Endothelial cell of umbilical vein (primary cell): ENCODE measurements at regions not wholly inside any gene's neighbourhood (a gene's known extent, or its start where the extent isn't known, plus 50 kb on each side); places are given as distances from the start of the nearest gene placed in this dataset.

Experiments
- BruUV-seq: library from RNA; stranded (reverse); fragments of 400-500 nt; replicated peaks from 2 replicates; lab custom pipeline; 2021; lab: Mats Ljungman, UMichigan
- CTCF ChIA-PET: fragments of 300-600, 350-600 bp; sonication (Branson Sonifier 250); formaldehyde crosslinking; loops from one replicate; lab custom pipeline; 2021; ENCODE audit warnings: antibody characterized with exemption, inconsistent platforms; lab: Charles Lee
- POLR2A ChIA-PET: fragments of 300-600, 350-600 bp; sonication (Branson Sonifier 250); formaldehyde crosslinking; loops from one replicate; lab custom pipeline; 2021; ENCODE audit warnings: antibody characterized with exemption, inconsistent platforms; lab: Charles Lee
- DNase-seq: peaks from one replicate; pipeline ENCODE4 v3.0.0-alpha.2; 2011; ENCODE audit warnings: low read depth, low spot score
- FAIRE-seq: peaks from 2 replicates; lab custom pipeline; 2011; peaks lifted over from hg19 to GRCh38; lab: Jason Lieb, UNC
- H2AFZ ChIP-seq: 2 replicates; pipeline ENCODE4 v1.6.0; 2012; ENCODE audit warnings: low read depth, low read length, control low read depth, inconsistent platforms
- H3K27ac ChIP-seq: 2 replicates; pipeline ENCODE4 v1.5.1; 2011; ENCODE audit warnings: low read depth, mild to moderate bottlenecking, control low read depth, low read length, moderate library complexity; ENCODE audit not compliant: insufficient read depth
- H3K27me3 ChIP-seq, 2 experiments: 2 replicates each; pipeline versions ENCODE4 v1.6.0 to v1.6.1; 2011; ENCODE audit warnings: low read length in 2 of 2, mixed read lengths in 1 of 2; ENCODE audit not compliant: control insufficient read depth in 2 of 2, insufficient read depth in 2 of 2
- H3K36me3 ChIP-seq, 2 experiments: 2 replicates in 1 of 2; 3 replicates in 1 of 2; pipeline ENCODE4 v1.5.1; 2011; ENCODE audit warnings: low read length in 2 of 2, mild to moderate bottlenecking in 1 of 2, moderate library complexity in 1 of 2; ENCODE audit not compliant: control insufficient read depth in 2 of 2, insufficient read depth in 2 of 2; ENCODE audit errors: extremely low read depth in 1 of 2
- H3K4me1 ChIP-seq: 3 replicates; pipeline ENCODE4 v1.5.1; 2011; ENCODE audit warnings: mild to moderate bottlenecking, low read length; ENCODE audit not compliant: control insufficient read depth, insufficient read depth; ENCODE audit errors: extremely low read depth
- H3K4me2 ChIP-seq: 2 replicates; pipeline ENCODE4 v1.6.1; 2011; ENCODE audit warnings: low read length, control low read depth, mixed read lengths; ENCODE audit not compliant: insufficient read depth
- H3K4me3 ChIP-seq, 3 experiments: fragments of 200-600 bp in 1 of 3; sonication (generic), shearing (Covaris generic) in 1 of 3; replicated peaks in 1 of 3; 2 replicates each; pipeline ENCODE4 v1.5.1; 2011 to 2016; ENCODE audit warnings: control low read depth in 3 of 3, low read length in 3 of 3, mild to moderate bottlenecking in 2 of 3, inconsistent platforms in 1 of 3, low read depth in 1 of 3, moderate library complexity in 1 of 3; ENCODE audit not compliant: insufficient read depth in 1 of 3
- H3K79me2 ChIP-seq: 2 replicates; pipeline ENCODE4 v1.6.0; 2012; ENCODE audit warnings: low read length, inconsistent platforms; ENCODE audit not compliant: control insufficient read depth, insufficient read depth
- H3K9ac ChIP-seq: replicated peaks from 2 replicates; pipeline ENCODE3; 2011; ENCODE audit warnings: low read length, control low read depth; ENCODE audit not compliant: insufficient read depth; ENCODE audit errors: extremely low read depth
- H3K9me1 ChIP-seq: replicated peaks from 3 replicates; pipeline ENCODE4 v1.6.0; 2011; ENCODE audit warnings: mild to moderate bottlenecking, low read length; ENCODE audit not compliant: control insufficient read depth, insufficient read depth; ENCODE audit errors: extremely low read depth
- H3K9me3 ChIP-seq: replicated peaks from 2 replicates; pipeline ENCODE4 v1.5.1; 2012; ENCODE audit warnings: low read length, inconsistent platforms; ENCODE audit not compliant: control insufficient read depth, insufficient read depth
- H4K20me1 ChIP-seq: replicated peaks from 2 replicates; pipeline ENCODE3; 2011; ENCODE audit warnings: mild to moderate bottlenecking, low read length; ENCODE audit not compliant: control insufficient read depth, insufficient read depth; ENCODE audit errors: extremely low read depth
- CTCF ChIP-seq, 2 donors: IDR thresholded peaks; 1 replicate in 1 of 2; 2 replicates in 1 of 2; pipeline ENCODE4 v1.5.1; 2011; ENCODE audit warnings: low read length in 2 of 2, mild to moderate bottlenecking in 2 of 2, moderate library complexity in 2 of 2, control low read depth in 1 of 2, inconsistent platforms in 1 of 2, low read depth in 1 of 2; ENCODE audit not compliant: insufficient read depth in 1 of 2; ENCODE audit errors: extremely low read depth in 1 of 2
- EZH2 ChIP-seq: IDR thresholded peaks from 2 replicates; pipeline ENCODE4 v1.6.1; 2012; ENCODE audit warnings: borderline replicate concordance, low read depth, mild to moderate bottlenecking, moderate library complexity, low read length, inconsistent platforms; ENCODE audit not compliant: severe bottlenecking
- FOS ChIP-seq: IDR thresholded peaks from 2 replicates; pipeline ENCODE4 v1.6.1; 2011; ENCODE audit warnings: mild to moderate bottlenecking, low read length, moderate library complexity, borderline replicate concordance; ENCODE audit not compliant: insufficient read depth
- GATA2 ChIP-seq: IDR thresholded peaks from 2 replicates; pipeline ENCODE4 v1.7.0; 2011; ENCODE audit warnings: low read depth, mild to moderate bottlenecking, moderate library complexity, mixed read lengths, low read length; ENCODE audit not compliant: insufficient read length, insufficient read depth
- JUN ChIP-seq: IDR thresholded peaks from 2 replicates; pipeline ENCODE4 v1.6.1; 2011; ENCODE audit warnings: borderline replicate concordance, low read depth; ENCODE audit not compliant: insufficient read length, insufficient read depth
- MYC ChIP-seq: IDR thresholded peaks from one replicate; pipeline ENCODE4 v1.6.1; 2011; ENCODE audit warnings: mild to moderate bottlenecking, low read depth, low read length
- dilution Hi-C: fragments of 300-500 bp; cut with MboI; formaldehyde crosslinking; loops from one replicate; pipeline ENCODE4 v1.15.0; 2019; ENCODE audit warnings: low sequenced_read_pairs; ENCODE audit not compliant: extremely low pct_ligation_motif_present
- intact Hi-C: fragments of 100-400 bp; cut with micrococcal nuclease; formaldehyde crosslinking; loops from one replicate; pipeline ENCODE4 v1.10.0; 2022

- Histone ChIP-seq H3K9me3 (no peaks in the 10 kb centered on the region), H3K9ac (no peak overlapping the region), H3K36me3 (no peaks in the 10 kb centered on the region), H3K4me3 (no peak overlapping the region), H4K20me1 (no peaks in the 10 kb centered on the region), H3K4me2 (no peak overlapping the region), H3K27me3 (no peaks in the 10 kb centered on the region), H3K27ac (peak overlapping the region; percentile 41), H2AFZ (no peak overlapping the region), H3K9me1 (no peaks in the 10 kb centered on the region), H3K79me2 (no peaks in the 10 kb centered on the region), H3K4me1 (peaks cover 24% of the 10 kb centered on the region)
- dilution Hi-C loops (no loop called here), intact Hi-C loops (loop anchor here (2.0 to 5.0 kb wide), 2 partner anchors 71 to 396 kb away; partner anchors contain the start of gene PHLDA1)
- no TSS peak for BruUV-seq
- TF ChIP-seq EZH2 (no peak), FOS (peak; percentile 41)
- peak; percentile 74 for DNase-seq
- CTCF ChIA-PET = interaction anchor here (0.5 kb wide), 1 partner anchor 23 kb away, joined by 3 read pairs; no protein-coding TSS in a partner anchor
- peak; percentile 58 for FAIRE-seq
- POLR2A ChIA-PET = no interaction called here
These were observed 124.4 kb upstream of the KRR1 start for GRCh38 chr12:75635606-75636444.

- TF ChIP-seq MYC = no peak
- no peak for TF ChIP-seq CTCF (IDR thresholded peaks at IDR 0.05; ENCODE audit: extremely low read depth in 1 of 2, insufficient read depth in 1 of 2, low read depth in 1 of 2, low read length in 2 of 2)
- TF ChIP-seq GATA2 = peak; percentile 16
- TF ChIP-seq JUN = no peak
- peak; percentile 69 for DNase-seq
- POLR2A ChIA-PET = no interaction called here
- Histone ChIP-seq H3K9me3 (no peaks in the 10 kb centered on the region), H3K4me3 (no peak overlapping the region), H3K9ac (no peak overlapping the region), H2AFZ (no peak overlapping the region), H3K79me2 (no peaks in the 10 kb centered on the region), H3K9me1 (no peaks in the 10 kb centered on the region), H4K20me1 (no peaks in the 10 kb centered on the region), H3K36me3 (no peaks in the 10 kb centered on the region), H3K27me3 (no peaks in the 10 kb centered on the region), H3K27ac (peak overlapping the region; percentile 19), H3K4me1 (peaks cover 24% of the 10 kb centered on the region), H3K4me2 (peak overlapping the region; percentile 19)
- peak; percentile 66 for FAIRE-seq
- intact Hi-C loops = loop anchor here (2.0 to 5.0 kb wide), 3 partner anchors 72 to 398 kb away; partner anchors contain the start of gene PHLDA1
- dilution Hi-C loops = no loop called here
- no TSS peak for BruUV-seq
- CTCF ChIA-PET = no interaction called here
These were observed 123.1 kb upstream of the KRR1 start for GRCh38 chr12:75634244-75635222.
